IPS-18a (cell line): ENCODE measurements at regions not wholly inside any gene's neighbourhood (a gene's known extent, or its start where the extent isn't known, plus 50 kb on each side); places are given as distances from the start of the nearest gene placed in this dataset.

Experiments used
- H3K27ac ChIP-seq: one replicate; pipeline ENCODE4 v1.5.1; 2013; ENCODE audit warnings: low read length
- H3K27me3 ChIP-seq: one replicate; pipeline ENCODE4 v1.6.1; 2013; ENCODE audit warnings: mild to moderate bottlenecking, low read length; ENCODE audit not compliant: control insufficient read depth, insufficient read depth
- H3K36me3 ChIP-seq: one replicate; pipeline ENCODE4 v1.6.1; 2013; ENCODE audit warnings: low read depth, low read length; ENCODE audit not compliant: control insufficient read depth
- H3K4me1 ChIP-seq: one replicate; pipeline ENCODE4 v1.6.1; 2013; ENCODE audit warnings: low read depth, low read length; ENCODE audit not compliant: control insufficient read depth
- H3K4me3 ChIP-seq: one replicate; pipeline ENCODE4 v1.5.1; 2013; ENCODE audit warnings: low read length
- H3K9ac ChIP-seq: one replicate; pipeline ENCODE4 v1.6.1; 2013; ENCODE audit warnings: mild to moderate bottlenecking, low read length, moderate library complexity
- H3K9me3 ChIP-seq: one replicate; pipeline ENCODE4 v1.6.1; 2013; ENCODE audit warnings: low read depth, low read length; ENCODE audit not compliant: control insufficient read depth

DNA sequence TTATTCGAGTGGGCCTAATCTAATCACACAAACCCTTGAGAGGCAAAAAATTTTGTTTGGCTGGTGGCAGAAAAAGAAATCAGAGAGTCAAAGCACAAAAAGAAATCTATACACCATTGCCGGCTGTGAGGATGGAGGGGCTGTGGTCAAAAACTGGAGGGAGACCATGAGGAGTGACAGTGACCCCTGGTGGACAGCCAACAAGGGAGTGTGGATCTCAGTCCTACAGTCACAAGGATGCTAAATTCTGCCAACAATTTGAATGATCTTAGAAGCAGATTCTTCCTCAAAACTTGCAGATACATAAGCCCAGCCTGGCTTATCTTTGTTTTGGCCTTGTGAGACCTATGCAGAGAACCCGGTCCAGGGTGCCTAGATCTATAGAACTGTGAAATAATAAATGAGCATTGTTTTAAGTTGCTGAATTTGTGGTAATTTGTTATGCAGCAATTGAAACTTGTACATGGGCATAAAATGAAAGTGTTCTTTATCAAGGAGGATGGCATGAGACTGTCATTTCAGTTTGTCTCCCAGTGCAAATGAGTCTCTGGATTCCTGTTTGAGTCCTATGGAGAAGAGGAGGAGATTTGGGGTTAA lies 103.0 kb upstream of the ARHGEF26 start:
- no peaks in the 10 kb centered on the region for H3K4me1 ChIP-seq
- no peak overlapping the region for H3K9ac ChIP-seq
- no peak overlapping the region for H3K4me3 ChIP-seq
- H3K9me3 ChIP-seq, result no peaks in the 10 kb centered on the region
- H3K36me3 ChIP-seq, result no peaks in the 10 kb centered on the region
- H3K27me3 ChIP-seq, result no peaks in the 10 kb centered on the region
- no peak overlapping the region for H3K27ac ChIP-seq

- Histone ChIP-seq H3K27me3 (no peaks in the 10 kb centered on the region), H3K4me3 (no peak overlapping the region), H3K27ac (no peak overlapping the region), H3K4me1 (no peaks in the 10 kb centered on the region), H3K9me3 (no peaks in the 10 kb centered on the region), H3K9ac (no peak overlapping the region), H3K36me3 (no peaks in the 10 kb centered on the region)
Observed at GRCh38 chr3:154022606-154023005, 98.6 kb upstream of the ARHGEF26 start.

GRCh38 chr3:154023148-154023547 lies 98.0 kb upstream of the ARHGEF26 start:
- no peak overlapping the region for H3K9ac ChIP-seq
- H3K4me1 ChIP-seq, result no peaks in the 10 kb centered on the region
- H3K27ac ChIP-seq, result no peak overlapping the region
- no peaks in the 10 kb centered on the region for H3K36me3 ChIP-seq
- H3K4me3 ChIP-seq, result no peak overlapping the region
- no peaks in the 10 kb centered on the region for H3K27me3 ChIP-seq
- no peaks in the 10 kb centered on the region for H3K9me3 ChIP-seq

DNA sequence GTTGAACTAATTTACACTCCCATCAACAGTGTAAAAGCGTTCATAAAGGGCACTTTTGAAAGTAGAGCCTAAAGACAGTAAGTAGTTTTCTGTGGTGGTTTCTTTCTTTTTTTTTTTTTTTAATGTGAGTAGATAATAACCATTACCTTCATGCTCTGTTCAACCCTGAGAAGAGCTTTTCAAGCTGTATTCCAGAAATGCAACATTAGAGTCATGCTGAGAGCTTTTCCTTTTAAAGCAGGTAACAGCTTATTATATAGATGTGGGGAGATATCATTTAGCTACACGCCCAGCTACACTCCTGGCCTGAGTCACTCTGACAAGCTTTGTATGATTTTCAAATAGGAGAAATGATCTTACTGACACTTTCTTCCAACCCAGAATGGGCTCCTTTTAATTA lies 96.2 kb upstream of the ARHGEF26 start:
- H3K9ac ChIP-seq, result no peak overlapping the region
- no peaks in the 10 kb centered on the region for H3K9me3 ChIP-seq
- H3K4me1 ChIP-seq, result no peaks in the 10 kb centered on the region
- H3K4me3 ChIP-seq, result no peak overlapping the region
- H3K36me3 ChIP-seq, result no peaks in the 10 kb centered on the region
- H3K27ac ChIP-seq, result no peak overlapping the region
- H3K27me3 ChIP-seq, result no peaks in the 10 kb centered on the region

- Histone ChIP-seq H3K36me3 (no peaks in the 10 kb centered on the region), H3K4me3 (no peak overlapping the region), H3K27ac (no peak overlapping the region), H3K9ac (no peak overlapping the region), H3K4me1 (no peaks in the 10 kb centered on the region), H3K27me3 (no peaks in the 10 kb centered on the region), H3K9me3 (no peaks in the 10 kb centered on the region)
Observed at GRCh38 chr3:154029926-154030325, 91.3 kb upstream of the ARHGEF26 start.

GRCh38 chr3:154034797-154035330 lies 86.3 kb upstream of the ARHGEF26 start:
- H3K4me3 ChIP-seq, result no peak overlapping the region

DNA sequence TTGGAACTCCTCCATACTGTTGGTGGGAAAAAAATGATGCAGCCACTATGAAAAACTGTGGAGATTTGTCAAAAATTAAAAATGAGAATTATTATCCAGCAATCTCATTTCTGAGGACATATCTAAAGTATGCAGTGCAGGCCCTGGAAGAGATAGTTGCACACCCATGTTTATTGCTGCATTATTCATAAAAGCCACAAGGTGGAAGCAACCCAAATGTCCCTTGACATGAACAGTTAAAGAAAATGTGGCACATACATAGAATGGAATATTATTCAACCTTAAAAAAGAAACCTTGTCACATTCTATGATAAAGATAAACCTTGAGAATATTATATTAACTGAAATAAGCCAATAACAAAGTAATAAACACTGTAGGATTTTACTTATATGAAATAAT lies 80.9 kb upstream of the ARHGEF26 start:
- no peaks in the 10 kb centered on the region for H3K9me3 ChIP-seq
- no peaks in the 10 kb centered on the region for H3K4me1 ChIP-seq
- no peak overlapping the region for H3K4me3 ChIP-seq
- no peak overlapping the region for H3K27ac ChIP-seq
- H3K36me3 ChIP-seq, result no peaks in the 10 kb centered on the region
- no peak overlapping the region for H3K9ac ChIP-seq
- no peaks in the 10 kb centered on the region for H3K27me3 ChIP-seq

More at GRCh38 chr3:154034797-154035330, 86.3 kb upstream of the ARHGEF26 start:
- Histone ChIP-seq H3K36me3 (no peaks in the 10 kb centered on the region), H3K9me3 (no peaks in the 10 kb centered on the region), H3K4me1 (no peaks in the 10 kb centered on the region), H3K27me3 (no peaks in the 10 kb centered on the region), H3K27ac (no peak overlapping the region), H3K9ac (no peak overlapping the region)

DNA sequence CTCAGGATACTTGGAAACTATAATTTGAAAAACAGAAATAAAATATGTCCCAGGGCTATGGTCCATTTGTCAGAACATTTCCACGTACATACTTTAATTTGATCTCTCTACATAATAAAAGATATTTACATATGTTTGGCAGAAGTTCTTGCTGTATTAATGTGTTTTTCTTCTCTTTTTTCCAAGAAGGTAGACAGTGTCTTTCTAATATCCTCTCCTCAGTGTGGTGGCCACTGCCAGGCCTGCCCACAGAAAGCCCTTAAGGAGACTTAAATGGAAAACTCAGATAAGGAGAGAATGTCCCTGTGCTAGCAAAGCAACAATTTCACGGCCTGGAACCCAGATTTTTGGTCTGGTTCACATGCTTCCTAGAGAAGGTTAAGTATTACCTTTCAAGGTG lies 76.5 kb upstream of the ARHGEF26 start:
- Histone ChIP-seq H3K9me3 (no peaks in the 10 kb centered on the region), H3K4me3 (no peak overlapping the region), H3K27me3 (no peaks in the 10 kb centered on the region), H3K36me3 (no peaks in the 10 kb centered on the region), H3K4me1 (no peaks in the 10 kb centered on the region), H3K27ac (no peak overlapping the region), H3K9ac (no peak overlapping the region)

- H3K36me3 ChIP-seq, result no peaks in the 10 kb centered on the region
- H3K4me1 ChIP-seq, result no peaks in the 10 kb centered on the region
- no peaks in the 10 kb centered on the region for H3K27me3 ChIP-seq
- no peak overlapping the region for H3K9ac ChIP-seq
- H3K9me3 ChIP-seq, result no peaks in the 10 kb centered on the region
- no peak overlapping the region for H3K27ac ChIP-seq
- H3K4me3 ChIP-seq, result no peak overlapping the region
Observed at GRCh38 chr3:154050216-154050615, 71.0 kb upstream of the ARHGEF26 start.

GRCh38 chr3:154050766-154051165 lies 70.4 kb upstream of the ARHGEF26 start:
- H3K9me3 ChIP-seq, result no peaks in the 10 kb centered on the region
- no peak overlapping the region for H3K27ac ChIP-seq
- no peaks in the 10 kb centered on the region for H3K36me3 ChIP-seq
- H3K4me3 ChIP-seq, result no peak overlapping the region
- H3K9ac ChIP-seq, result no peak overlapping the region
- no peaks in the 10 kb centered on the region for H3K27me3 ChIP-seq
- no peaks in the 10 kb centered on the region for H3K4me1 ChIP-seq

DNA sequence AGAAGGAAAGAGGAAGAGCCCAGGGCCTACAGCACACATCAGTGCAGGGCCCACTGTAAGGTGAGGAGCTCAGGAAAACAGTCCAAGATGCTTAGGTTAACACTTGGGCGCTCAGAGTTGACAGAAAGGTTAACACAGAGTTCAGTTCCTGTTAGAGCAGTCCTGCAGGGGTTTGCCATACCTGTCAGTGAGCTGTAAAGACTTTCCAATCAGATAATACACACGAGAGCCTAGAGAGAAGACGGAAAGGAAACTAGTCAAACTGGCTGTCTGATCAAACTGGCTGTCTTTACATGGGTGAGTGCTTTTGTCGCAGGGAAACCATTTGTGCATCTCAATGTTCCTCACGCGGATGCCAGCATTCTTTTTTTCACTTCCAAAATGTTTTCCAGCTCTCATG lies 61.4 kb upstream of the ARHGEF26 start:
- Histone ChIP-seq H3K36me3 (no peaks in the 10 kb centered on the region), H3K27me3 (no peaks in the 10 kb centered on the region), H3K9me3 (no peaks in the 10 kb centered on the region), H3K4me3 (no peak overlapping the region), H3K27ac (no peak overlapping the region), H3K4me1 (peaks cover 28% of the 10 kb centered on the region), H3K9ac (no peak overlapping the region)

- Histone ChIP-seq H3K27ac (peak overlapping the region; percentile 9), H3K9me3 (no peaks in the 10 kb centered on the region)
Observed at GRCh38 chr3:154060238-154061000, 60.8 kb upstream of the ARHGEF26 start.

More at GRCh38 chr3:154060238-154061000, 60.8 kb upstream of the ARHGEF26 start:
- H3K27me3 ChIP-seq, result no peaks in the 10 kb centered on the region
- H3K4me3 ChIP-seq, result no peak overlapping the region
- H3K4me1 ChIP-seq, result peaks cover 28% of the 10 kb centered on the region
- H3K36me3 ChIP-seq, result no peaks in the 10 kb centered on the region
- peak overlapping the region; percentile 30 for H3K9ac ChIP-seq
